GM23248 (cell line): ENCODE measurements at regions not wholly inside any gene's neighbourhood (a gene's known extent, or its start where the extent isn't known, plus 50 kb on each side); places are given as distances from the start of the nearest gene placed in this dataset.

Experiments
- DNase-seq: peaks from one replicate; pipeline ENCODE4 v3.0.0-alpha.2; 2015
- H2AFZ ChIP-seq: fragments of 200-600 bp; sonication (generic); 2 replicates; pipeline ENCODE4 v1.6.1; 2016; ENCODE audit warnings: antibody characterized with exemption
- H3F3A ChIP-seq: fragments of 200-600 bp; sonication (generic); 2 replicates; pipeline ENCODE4 v1.6.1; 2016; ENCODE audit warnings: mild to moderate bottlenecking, antibody characterized with exemption, mixed run types; ENCODE audit not compliant: insufficient read depth
- H3K27ac ChIP-seq: fragments of 200-600 bp; sonication (generic); 2 replicates; pipeline ENCODE4 v1.5.1; 2016; ENCODE audit warnings: mild to moderate bottlenecking
- H3K27me3 ChIP-seq: fragments of 200-600 bp; sonication (generic); replicated peaks from 2 replicates; pipeline ENCODE4 v1.6.1; 2016; ENCODE audit warnings: mild to moderate bottlenecking; ENCODE audit not compliant: insufficient read depth
- H3K36me3 ChIP-seq: fragments of 200-600 bp; sonication (generic); 2 replicates; pipeline ENCODE4 v1.6.1; 2016; ENCODE audit warnings: low read depth, mild to moderate bottlenecking
- H3K4me1 ChIP-seq: fragments of 200-600 bp; sonication (generic); 2 replicates; pipeline ENCODE4 v1.6.1; 2016; ENCODE audit warnings: mild to moderate bottlenecking; ENCODE audit not compliant: insufficient read depth
- H3K4me2 ChIP-seq: fragments of 200-600 bp; sonication (generic); one replicate; pipeline ENCODE4 v1.6.1; 2016; ENCODE audit warnings: mild to moderate bottlenecking; ENCODE audit not compliant: unreplicated experiment
- H3K4me3 ChIP-seq: fragments of 200-600 bp; sonication (generic); 2 replicates; pipeline ENCODE4 v1.5.1; 2016; ENCODE audit warnings: mild to moderate bottlenecking
- H3K79me2 ChIP-seq: fragments of 200-600 bp; sonication (generic); 2 replicates; pipeline ENCODE4 v1.6.1; 2016; ENCODE audit warnings: mild to moderate bottlenecking; ENCODE audit not compliant: insufficient read depth
- H3K9ac ChIP-seq: fragments of 200-600 bp; sonication (generic); 2 replicates; pipeline ENCODE4 v1.6.1; 2016; ENCODE audit warnings: mild to moderate bottlenecking
- H3K9me2 ChIP-seq: fragments of 200-600 bp; sonication (generic); 2 replicates; pipeline ENCODE4 v1.6.1; 2016; ENCODE audit warnings: mixed run types, mild to moderate bottlenecking, moderate library complexity; ENCODE audit not compliant: insufficient read depth
- H3K9me3 ChIP-seq: fragments of 200-600 bp; sonication (generic); one replicate; pipeline ENCODE4 v1.6.1; 2017; ENCODE audit warnings: low read depth
- H4K20me1 ChIP-seq: fragments of 200-600 bp; sonication (generic); 2 replicates; pipeline ENCODE4 v1.6.0; 2016; ENCODE audit not compliant: insufficient read depth
- EZH2 ChIP-seq: fragments of 200-600 bp; sonication (generic); IDR thresholded peaks from 2 replicates; pipeline ENCODE4 v1.6.1; 2018; ENCODE audit warnings: antibody characterized with exemption, mild to moderate bottlenecking; ENCODE audit not compliant: insufficient read depth, poor library complexity, severe bottlenecking
- EZH2phosphoT487 ChIP-seq: fragments of 200-600 bp; sonication (generic); IDR thresholded peaks from 2 replicates; pipeline ENCODE4 v1.6.1; 2018; ENCODE audit warnings: antibody characterized with exemption, moderate library complexity, mild to moderate bottlenecking, low read depth; ENCODE audit not compliant: insufficient read depth
- WGBS, 2 experiments: methylation state at CpG; one replicate each; pipeline ENCODE4 v1.1.6; 2015 to 2017; ENCODE audit warnings: low lambda C conversion rate in 2 of 2, low coverage in 1 of 2; ENCODE audit errors: missing lambda C conversion rate in 2 of 2; 5-methylcytosine and 5-hydroxymethylcytosine counted together
- in situ Hi-C: fragments of 300-500 bp; cut with MboI; formaldehyde crosslinking; loops from 2 replicates; pipeline ENCODE4 v1.15.0; 2020

- Histone ChIP-seq H3K9me2 (no peaks in the 10 kb centered on the region), H2AFZ (peak overlapping the region; percentile 46), H3F3A (no peaks in the 10 kb centered on the region), H3K9ac (no peak overlapping the region), H3K4me3 (no peak overlapping the region), H4K20me1 (no peaks in the 10 kb centered on the region), H3K4me1 (0 out of 2 replicates have a peak, but pooled peaks cover 3% of the 10 kb centered on the region), H3K27ac (no peak overlapping the region), H3K27me3 (no peaks in the 10 kb centered on the region), H3K9me3 (no peaks in the 10 kb centered on the region), H3K79me2 (no peaks in the 10 kb centered on the region), H3K36me3 (no peaks in the 10 kb centered on the region), H3K4me2 (peak overlapping the region; percentile 26)
- no peak for DNase-seq
- WGBS, 2 experiments = 11 to 24% methylated on average over 3 of the region's 3 CpGs
- TF ChIP-seq EZH2phosphoT487 (no peak), EZH2 (no peak)
- in situ Hi-C loops = no loop called here
These were observed 434.3 kb upstream of the SEMA3D start for GRCh38 chr7:85620936-85621685.

DNA sequence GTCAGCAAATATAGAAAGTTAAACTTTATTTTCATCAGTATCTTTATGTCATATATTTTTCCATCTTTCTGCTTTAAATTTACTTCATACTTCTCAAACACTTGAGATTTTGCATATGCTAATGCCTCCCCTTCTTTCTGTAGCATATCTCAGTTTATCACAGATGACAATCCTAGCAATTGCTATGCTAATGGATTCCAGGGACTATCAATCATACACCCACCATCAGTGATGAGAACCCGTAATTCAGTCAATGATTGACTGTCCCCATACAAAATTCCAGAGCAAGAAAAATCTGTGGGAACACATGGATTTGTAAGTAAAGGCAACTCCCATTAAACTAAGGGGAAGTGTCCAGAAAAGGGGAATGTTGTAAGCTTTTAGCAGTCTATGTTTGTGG lies 432.4 kb upstream of the SEMA3D start:
- in situ Hi-C loops = no loop called here
- no peak for DNase-seq
- H3K36me3 ChIP-seq = no peaks in the 10 kb centered on the region
- H2AFZ ChIP-seq = no peak overlapping the region
- H3K79me2 ChIP-seq = no peaks in the 10 kb centered on the region
- H3K4me2 ChIP-seq = no peak overlapping the region
- TF ChIP-seq EZH2phosphoT487 = no peak
- TF ChIP-seq EZH2 = no peak
- no peak overlapping the region for H3K27ac ChIP-seq
- H4K20me1 ChIP-seq = no peaks in the 10 kb centered on the region
- 89 to 95% methylated on average over 1 of the region's 1 CpG for WGBS, 2 experiments
- no peak overlapping the region for H3K9ac ChIP-seq
- no peaks in the 10 kb centered on the region for H3K27me3 ChIP-seq
- no peaks in the 10 kb centered on the region for H3K9me2 ChIP-seq
- H3F3A ChIP-seq = no peaks in the 10 kb centered on the region
- no peaks in the 10 kb centered on the region for H3K9me3 ChIP-seq
- 0 out of 2 replicates have a peak, but pooled peaks cover 3% of the 10 kb centered on the region for H3K4me1 ChIP-seq
- no peak overlapping the region for H3K4me3 ChIP-seq

DNA sequence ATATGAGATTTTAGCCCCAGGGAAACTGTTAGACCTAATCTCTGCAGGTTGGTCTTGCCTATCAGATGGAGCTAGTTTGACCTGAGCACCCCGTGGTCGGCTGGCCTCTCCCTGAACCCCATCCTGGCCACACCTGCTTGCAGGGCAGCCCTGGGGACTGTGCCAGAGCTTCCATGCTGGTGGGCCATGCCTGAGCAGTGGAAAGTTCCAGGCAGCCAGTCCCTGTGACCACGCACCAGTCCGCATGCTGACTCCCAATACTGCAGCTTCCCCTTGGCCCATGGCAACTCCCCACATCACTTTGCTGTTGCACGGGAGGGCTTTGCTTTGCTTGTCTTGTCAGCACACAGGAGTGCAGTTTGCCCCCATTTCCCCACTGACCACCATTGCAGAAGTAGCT lies 427.8 kb upstream of the SEMA3D start:
- no peak overlapping the region for H3K27ac ChIP-seq
- no peak for DNase-seq
- H3K9me3 ChIP-seq = no peaks in the 10 kb centered on the region
- 79 to 91% methylated on average over 5 of the region's 5 CpGs for WGBS, 2 experiments
- H3K27me3 ChIP-seq = no peaks in the 10 kb centered on the region
- no peaks in the 10 kb centered on the region for H3F3A ChIP-seq
- no peak for TF ChIP-seq EZH2phosphoT487
- H3K9me2 ChIP-seq = no peaks in the 10 kb centered on the region
- H3K4me1 ChIP-seq = no peaks in the 10 kb centered on the region
- no peaks in the 10 kb centered on the region for H4K20me1 ChIP-seq
- H3K4me2 ChIP-seq = no peak overlapping the region
- H3K79me2 ChIP-seq = no peaks in the 10 kb centered on the region
- H3K36me3 ChIP-seq = no peaks in the 10 kb centered on the region
- H3K4me3 ChIP-seq = no peak overlapping the region
- in situ Hi-C loops = no loop called here
- no peak overlapping the region for H2AFZ ChIP-seq
- H3K9ac ChIP-seq = no peak overlapping the region

DNA sequence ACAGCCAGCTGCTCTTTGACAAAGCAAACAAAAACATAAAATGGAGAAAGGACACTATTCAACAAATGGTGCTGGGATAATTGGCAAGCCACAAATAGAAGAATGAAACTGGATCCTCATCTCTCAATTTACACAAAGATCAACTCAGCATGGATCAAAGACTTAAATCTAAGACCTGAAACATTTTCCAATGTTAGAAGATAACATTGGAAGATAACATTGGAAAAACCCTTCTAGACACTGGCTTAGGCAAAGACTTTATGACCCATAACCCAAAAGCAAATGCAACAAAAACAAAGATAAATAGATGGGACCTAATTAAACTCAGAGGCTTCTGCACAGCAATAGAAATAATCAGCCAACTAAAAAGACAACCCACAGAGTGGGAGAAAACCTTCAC lies 425.7 kb upstream of the SEMA3D start:
- H3K4me2 ChIP-seq = no peak overlapping the region
- H3K4me1 ChIP-seq = no peaks in the 10 kb centered on the region
- TF ChIP-seq EZH2phosphoT487 = no peak
- TF ChIP-seq EZH2 = no peak
- no peak for DNase-seq
- H3K79me2 ChIP-seq = no peaks in the 10 kb centered on the region
- no peak overlapping the region for H3K4me3 ChIP-seq
- H3K9ac ChIP-seq = no peak overlapping the region
- H2AFZ ChIP-seq = no peak overlapping the region
- H4K20me1 ChIP-seq = no peaks in the 10 kb centered on the region
- no peaks in the 10 kb centered on the region for H3K27me3 ChIP-seq
- no peaks in the 10 kb centered on the region for H3K9me3 ChIP-seq
- no peaks in the 10 kb centered on the region for H3K36me3 ChIP-seq
- in situ Hi-C loops = no loop called here
- no peaks in the 10 kb centered on the region for H3K9me2 ChIP-seq
- no peaks in the 10 kb centered on the region for H3F3A ChIP-seq
- H3K27ac ChIP-seq = no peak overlapping the region

DNA sequence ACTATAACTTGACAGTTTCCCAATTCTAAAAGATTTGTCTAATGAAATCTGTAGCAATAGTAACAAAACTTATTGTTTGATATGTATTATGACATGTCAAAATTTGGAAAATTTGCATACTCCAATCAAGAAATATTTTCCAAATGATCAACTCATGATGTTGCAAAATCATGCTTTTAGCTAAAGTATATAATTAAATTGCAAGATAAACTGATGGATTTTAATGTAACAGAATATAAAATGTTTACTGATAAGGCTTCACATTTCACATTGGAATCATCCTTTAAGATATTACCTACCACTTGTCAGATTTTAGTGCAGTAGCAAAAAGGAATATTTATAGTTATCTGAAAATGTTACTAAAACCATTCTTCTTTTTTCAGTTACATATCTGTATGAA lies 421.9 kb upstream of the SEMA3D start:
- Histone ChIP-seq H3K9ac (no peak overlapping the region), H3K4me3 (no peak overlapping the region), H2AFZ (no peak overlapping the region), H3K9me3 (no peaks in the 10 kb centered on the region), H3K79me2 (no peaks in the 10 kb centered on the region), H3K4me1 (no peaks in the 10 kb centered on the region), H3K36me3 (no peaks in the 10 kb centered on the region), H4K20me1 (no peaks in the 10 kb centered on the region), H3K9me2 (no peaks in the 10 kb centered on the region), H3F3A (no peaks in the 10 kb centered on the region), H3K27ac (no peak overlapping the region), H3K4me2 (no peak overlapping the region), H3K27me3 (no peaks in the 10 kb centered on the region)
- TF ChIP-seq EZH2phosphoT487 = no peak
- no peak for TF ChIP-seq EZH2
- no peak for DNase-seq
- in situ Hi-C loops = no loop called here
